ENCODE measurements at regions not wholly inside any gene's neighbourhood (a gene's known extent, or its start where the extent isn't known, plus 50 kb on each side); places are given as distances from the start of the nearest gene placed in this dataset.

DNA sequence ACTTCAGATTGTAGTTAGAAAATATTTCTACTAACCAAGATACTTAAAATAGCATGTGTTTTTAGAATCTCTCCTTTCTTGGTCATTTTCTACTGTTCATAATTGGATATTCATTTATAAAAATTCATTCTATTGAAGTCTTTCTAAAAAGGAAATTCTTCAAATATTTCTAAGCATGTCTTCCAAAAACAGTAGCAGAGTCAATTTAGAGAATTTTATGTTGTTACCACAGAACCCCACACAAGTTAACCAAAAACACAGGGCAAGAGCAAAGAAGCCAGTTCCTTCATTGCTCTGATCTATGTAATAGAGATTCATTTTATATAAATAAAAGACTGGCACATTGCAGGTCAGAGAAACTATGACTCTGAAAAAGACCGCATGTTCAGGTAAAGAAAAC lies 345.1 kb upstream of the PITX2 start:
- no peak for DNase-seq

- no peak for DNase-seq
Observed at GRCh38 chr4:110970642-110971041, 347.8 kb upstream of the PITX2 start.

- DNase-seq: no peak
Observed at GRCh38 chr4:110975338-110975737, 352.5 kb upstream of the PITX2 start.

DNA sequence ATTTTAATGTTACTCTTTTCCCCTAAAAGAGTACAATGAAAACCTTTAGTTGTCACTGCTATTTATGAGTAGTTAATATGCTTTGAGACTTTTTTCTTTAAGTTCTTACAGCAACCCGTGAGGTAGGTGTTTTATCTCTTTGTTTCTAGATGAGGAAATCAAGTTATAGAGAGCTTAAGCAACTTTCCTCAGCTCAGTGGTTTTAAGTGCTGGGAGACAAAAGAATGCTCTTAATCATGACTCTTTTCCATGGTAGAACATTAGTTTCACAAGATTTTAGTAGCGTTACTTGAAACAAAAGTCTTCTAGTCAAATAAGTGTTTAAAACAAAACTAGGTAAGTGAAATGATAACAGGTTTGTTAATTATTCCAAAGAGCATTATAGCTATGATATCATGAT lies 354.7 kb upstream of the PITX2 start:
- no peak for DNase-seq

- no peak for DNase-seq
Observed at GRCh38 chr4:110978761-110979160, 355.9 kb upstream of the PITX2 start.

- DNase-seq: no peak
Observed at GRCh38 chr4:110982486-110982885, 359.6 kb upstream of the PITX2 start.

DNA sequence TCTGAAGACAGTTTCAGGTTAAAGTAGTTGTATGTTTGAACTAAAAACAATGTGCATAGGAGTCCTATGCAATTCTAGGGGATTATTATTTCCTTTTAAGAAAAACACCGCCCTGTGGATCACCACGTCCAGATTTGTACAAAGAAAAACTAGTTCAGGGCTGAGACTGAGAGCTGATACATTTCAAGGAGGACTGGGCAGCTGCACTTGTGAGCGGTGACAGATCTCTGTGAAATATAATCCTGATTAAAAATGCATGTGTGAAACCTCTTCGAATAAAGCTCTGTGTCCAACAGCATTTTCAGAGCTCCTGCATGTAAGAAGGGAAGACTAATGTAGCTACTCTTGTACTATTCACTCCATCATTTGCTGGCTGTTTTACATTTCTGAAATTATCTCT lies 365.8 kb upstream of the PITX2 start:
- no peak for DNase-seq

DNA sequence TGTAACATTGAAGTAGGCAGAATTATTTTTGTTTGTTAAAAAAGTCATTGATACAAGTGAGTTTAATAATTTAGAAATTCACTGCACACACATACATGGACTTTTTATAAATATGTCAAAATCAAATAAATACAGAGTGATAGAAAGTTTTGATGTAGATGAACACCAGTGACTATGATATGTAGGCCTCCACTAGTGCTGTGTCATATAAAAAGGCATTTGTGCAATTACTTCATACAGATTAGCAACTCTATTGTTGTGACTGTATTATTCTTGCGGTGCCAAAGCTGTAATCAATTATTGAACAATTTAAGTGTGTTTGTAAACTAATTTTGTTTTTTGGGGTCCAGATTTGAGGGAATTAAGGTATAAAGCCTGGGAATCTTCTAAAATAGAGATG lies 366.2 kb upstream of the PITX2 start:
- DNase-seq: no peak

DNA sequence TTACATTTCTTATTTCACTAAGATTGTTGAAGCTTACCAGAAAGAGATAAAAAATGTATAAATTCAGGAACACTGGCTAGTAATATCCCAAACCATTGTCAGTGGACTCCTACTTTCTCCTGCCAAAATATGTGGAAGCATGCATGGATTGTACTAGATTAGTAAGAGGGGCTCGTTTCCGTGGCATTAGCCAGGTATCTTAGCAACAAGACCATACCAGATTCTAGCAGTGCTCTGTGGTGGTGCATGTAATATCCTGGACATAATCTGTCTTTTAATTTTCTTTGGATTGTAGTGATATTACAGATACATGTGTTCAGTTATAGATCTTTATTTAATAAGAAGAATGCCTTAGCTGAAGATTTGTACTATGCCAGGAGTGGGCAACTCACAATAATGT lies 371.9 kb upstream of the PITX2 start:
- DNase-seq: no peak

- DNase-seq: no peak
Observed at GRCh38 chr4:110998320-110998719, 375.4 kb upstream of the PITX2 start.

DNA sequence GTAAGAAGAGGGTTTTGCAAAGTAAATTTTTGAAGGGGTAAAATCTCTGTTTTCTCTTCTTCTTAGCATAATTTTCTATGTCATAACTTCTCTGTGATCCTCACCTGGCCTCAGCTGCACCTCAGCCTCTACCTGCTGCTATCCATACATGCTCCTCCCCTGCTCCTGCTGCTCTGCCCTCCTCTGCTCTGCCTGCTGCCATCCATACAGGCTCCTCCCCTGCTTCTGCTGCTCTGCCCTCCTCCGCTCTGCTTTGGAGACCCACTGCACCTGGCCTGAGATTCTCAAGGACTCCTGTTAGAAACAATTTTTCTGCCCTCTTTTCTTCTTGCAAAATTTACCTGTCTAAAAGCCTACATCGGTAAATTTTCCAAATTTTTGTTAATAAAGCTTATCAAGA lies 388.6 kb upstream of the PITX2 start:
- DNase-seq: no peak

DNA sequence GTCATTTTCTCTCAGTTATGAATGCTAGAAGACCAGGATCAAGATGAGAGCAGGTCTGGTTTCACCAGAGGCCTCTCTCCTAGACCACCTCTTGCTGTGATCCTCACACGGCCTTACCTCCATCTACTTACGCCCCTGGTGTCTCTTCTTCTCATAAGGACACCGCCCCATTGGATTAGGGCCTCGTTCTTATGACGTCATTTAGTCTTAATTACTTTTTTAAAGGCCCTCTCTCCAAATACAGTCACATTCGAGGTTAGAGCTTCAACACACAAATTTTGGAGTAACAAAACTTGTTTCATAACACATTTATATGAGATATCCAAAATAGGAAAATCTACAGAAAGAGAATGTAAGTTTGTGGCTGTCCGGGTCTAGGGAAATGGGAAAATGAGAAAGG lies 391.0 kb upstream of the PITX2 start:
- DNase-seq: no peak

GRCh38 chr4:111014537-111014936 lies 391.7 kb upstream of the PITX2 start:
- no peak for DNase-seq

DNA sequence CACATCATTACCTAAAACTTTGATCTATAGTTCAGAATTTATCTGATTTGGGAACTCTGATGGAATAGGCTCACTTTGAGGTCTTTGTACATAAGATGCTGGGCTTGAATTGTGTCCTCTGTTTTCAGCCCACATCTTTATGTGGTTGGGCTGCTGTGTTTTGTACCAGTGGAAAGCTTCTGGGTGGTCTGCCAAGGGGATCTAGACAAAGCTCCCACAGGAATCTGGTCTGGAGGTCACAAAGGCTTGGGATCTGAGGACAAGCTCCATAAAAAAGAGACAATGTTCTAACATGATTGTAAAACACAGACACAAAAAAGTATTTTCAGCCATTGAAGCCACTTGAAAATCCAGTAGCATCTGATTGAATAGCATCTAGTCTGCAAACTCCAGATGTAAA lies 393.5 kb upstream of the PITX2 start:
- no peak for DNase-seq

GRCh38 chr4:111018216-111018615 lies 395.3 kb upstream of the PITX2 start:
- no peak for DNase-seq

DNA sequence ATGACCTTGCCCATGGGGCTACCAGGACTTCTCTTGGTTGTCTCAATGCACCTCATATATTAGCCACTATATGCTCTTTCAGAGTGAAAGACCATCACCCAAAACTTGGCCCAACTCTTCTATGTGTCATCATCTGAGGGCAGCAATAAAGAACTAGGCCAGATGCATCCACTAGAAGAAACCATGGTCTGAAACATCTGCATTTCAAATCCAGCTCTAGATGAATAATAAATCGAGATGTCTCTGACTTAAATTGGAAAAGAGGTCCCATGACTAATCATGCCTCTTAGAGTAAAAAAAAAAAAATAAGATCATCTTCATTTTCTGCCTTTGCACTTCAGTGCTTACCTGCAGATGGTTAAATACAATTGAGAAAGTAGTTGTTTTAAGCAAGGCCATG lies 397.6 kb upstream of the PITX2 start:
- DNase-seq: no peak

DNA sequence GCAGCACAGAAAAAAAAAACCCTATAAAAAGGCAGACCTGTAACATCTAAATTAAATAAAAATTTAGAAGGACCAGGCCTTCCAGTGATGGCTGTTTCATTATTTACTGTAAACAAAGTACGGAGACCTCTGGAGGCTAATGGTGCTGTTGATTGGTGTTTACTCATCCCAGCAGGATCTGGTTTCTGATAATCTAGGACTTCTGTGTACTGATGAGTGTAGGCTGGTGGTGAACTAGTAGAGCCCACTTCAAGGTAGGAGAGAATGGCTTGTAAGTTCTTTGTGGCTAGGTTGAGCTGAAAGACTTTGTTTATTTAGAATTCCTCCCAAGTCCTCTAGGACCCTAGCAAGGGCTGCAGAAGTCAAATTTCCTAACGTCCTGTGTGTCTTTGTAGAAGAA lies 398.1 kb upstream of the PITX2 start:
- DNase-seq: no peak

DNA sequence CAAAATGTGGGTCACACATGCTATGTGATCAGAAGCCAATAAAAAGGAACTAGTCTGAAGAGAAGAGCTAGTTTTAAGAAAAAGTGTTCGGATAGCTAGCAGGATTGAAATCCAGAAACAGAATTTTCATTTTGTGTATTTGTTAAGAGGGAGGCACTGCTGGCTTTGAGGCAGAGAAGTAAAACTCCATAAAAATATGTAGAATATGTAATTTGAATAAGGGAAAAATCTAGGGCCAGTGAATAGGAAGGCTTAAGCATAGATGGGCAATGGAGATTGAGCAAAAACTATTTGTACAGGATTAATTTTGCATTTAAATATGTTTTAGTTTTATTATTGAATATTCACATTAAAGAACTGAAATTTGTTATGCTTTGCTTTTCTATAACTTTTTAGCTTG lies 399.9 kb upstream of the PITX2 start:
- no peak for DNase-seq

GRCh38 chr4:111027526-111027925 lies 404.6 kb upstream of the PITX2 start:
- no peak for DNase-seq

GRCh38 chr4:111028795-111029194 lies 405.9 kb upstream of the PITX2 start:
- no peak for DNase-seq

DNA sequence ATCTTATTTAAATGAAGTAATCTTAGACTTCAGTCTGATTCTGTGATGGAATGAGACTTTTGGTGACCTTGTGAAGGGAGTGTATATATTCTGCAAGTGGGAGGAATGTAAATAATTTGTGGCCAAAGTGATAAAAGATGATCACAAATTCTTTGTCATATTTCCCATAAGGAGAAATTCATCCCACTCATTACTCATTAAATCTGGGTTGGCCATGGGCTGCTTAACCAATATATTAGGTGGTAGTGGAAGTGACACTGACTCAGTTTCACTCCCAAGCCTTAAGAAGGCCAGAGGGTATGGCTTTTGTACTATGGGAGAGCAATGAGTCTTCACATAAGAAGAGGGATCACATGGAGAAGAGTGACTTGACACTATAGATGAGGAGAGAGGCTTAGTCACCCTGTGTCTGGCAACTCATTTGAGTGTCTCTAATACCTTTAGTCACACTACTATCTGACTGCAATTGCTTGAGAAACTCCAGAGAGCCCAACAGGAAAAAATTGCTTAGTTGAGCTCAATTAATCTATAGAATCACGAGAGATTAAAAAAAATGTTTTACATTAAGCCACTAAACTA lies 408.2 kb upstream of the PITX2 start:
- DNase-seq: no peak

DNA sequence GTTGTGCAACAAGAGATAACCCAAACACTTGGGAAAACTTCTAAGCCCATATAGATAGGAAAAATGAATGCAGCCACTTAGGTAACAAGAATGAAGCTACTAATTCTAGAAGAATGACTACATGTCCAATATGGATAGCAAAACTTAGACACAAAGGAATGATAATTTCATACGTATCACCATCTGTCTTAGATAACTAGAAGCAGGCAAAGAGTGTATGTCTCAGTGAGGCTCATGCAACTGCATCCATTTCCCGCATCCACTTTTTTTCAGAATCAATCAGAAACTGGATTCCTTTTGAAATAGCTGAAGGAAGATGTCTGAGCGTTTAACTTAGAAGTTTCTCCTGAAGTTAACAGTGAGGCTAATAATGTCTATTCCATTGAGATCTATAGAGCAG lies 408.7 kb upstream of the PITX2 start:
- no peak for DNase-seq

DNA sequence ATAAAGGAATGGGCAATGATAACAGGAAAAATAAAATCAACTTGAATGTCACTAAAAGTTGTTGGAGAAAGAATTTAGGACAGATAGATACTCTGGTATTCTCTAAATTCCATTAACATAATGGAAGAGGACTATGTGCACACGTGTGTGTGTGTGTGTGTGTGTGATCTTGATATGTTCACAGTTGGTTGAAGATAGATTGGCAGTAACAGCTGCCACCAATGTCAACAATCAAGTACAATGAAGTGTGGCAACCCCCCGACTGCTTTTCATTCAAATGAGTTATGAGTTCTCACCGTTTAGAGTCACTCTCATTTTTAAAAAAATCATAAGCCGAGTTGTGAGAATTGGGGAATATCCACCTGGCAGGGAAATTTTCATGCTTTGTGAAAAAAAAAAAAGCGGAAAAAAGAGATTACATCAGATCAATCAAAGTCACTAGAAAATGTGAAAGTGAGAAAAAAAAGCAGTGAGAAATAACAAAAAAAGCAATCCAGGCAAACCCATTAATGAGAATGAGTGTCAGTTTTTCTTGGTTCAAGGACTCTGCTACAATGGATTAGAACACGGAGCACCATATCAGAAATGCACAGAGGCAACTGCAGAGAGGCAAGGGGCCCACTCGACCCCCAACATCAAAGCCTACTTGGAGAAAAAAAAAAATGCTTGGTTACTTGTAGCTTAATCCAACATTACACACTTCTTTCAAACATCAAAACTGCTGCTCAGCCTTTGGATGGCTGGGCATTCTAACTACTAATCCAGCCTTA lies 414.9 kb upstream of the PITX2 start:
- DNase-seq: no peak

- DNase-seq: no peak
Observed at GRCh38 chr4:111040904-111041303, 418.0 kb upstream of the PITX2 start.

DNA sequence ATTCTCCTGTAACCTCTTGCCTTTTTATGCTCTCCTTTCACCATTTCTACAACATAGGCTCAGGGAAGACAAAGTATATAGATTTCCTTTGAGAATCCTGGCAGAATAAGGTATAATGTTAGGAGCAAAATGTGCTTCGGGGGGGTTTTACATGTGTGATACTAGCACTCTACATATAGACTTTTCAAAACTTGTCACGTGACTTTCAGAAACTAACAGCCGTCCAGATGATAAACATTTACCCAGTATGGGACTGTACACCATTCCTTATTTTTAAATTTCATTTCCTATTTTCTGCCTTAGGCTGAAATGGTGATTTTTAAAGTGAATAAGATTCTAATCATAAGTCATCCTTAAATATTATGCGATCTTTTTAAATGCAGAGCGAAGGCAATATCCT lies 420.4 kb upstream of the PITX2 start:
- no peak for DNase-seq

All from NCI-H2171 (cell line).